Body of pancreas (tissue), 4 donors: ENCODE measurements at regions not wholly inside any gene's neighbourhood (a gene's known extent, or its start where the extent isn't known, plus 50 kb on each side); places are given as distances from the start of the nearest gene placed in this dataset.

Source experiments
- CTCF ChIP-seq, 7 experiments: fragments of 450-650 bp in 4 of 7; fragments of 200-600 bp in 3 of 7; sonication (generic) in 3 of 7; IDR thresholded peaks; one replicate each; pipeline ENCODE4 v1.5.1; 2016 to 2019; ENCODE audit warnings: antibody characterized with exemption in 7 of 7
- POLR2A ChIP-seq, 3 donors: fragments of 450-650 bp; IDR thresholded peaks; one replicate each; pipeline ENCODE4 v1.6.1; 2016; ENCODE audit warnings: antibody characterized with exemption in 3 of 3, mild to moderate bottlenecking in 2 of 3

GRCh38 chr9:3001311-3001710 is 157.4 kb upstream of the PUM3 start:
- TF ChIP-seq CTCF (IDR thresholded peaks at IDR 0.05) (no peak), POLR2A (IDR thresholded peaks at IDR 0.05) (no peak)
